Hepatocyte (in vitro differentiated cells): ENCODE measurements at regions not wholly inside any gene's neighbourhood (a gene's known extent, or its start where the extent isn't known, plus 50 kb on each side); places are given as distances from the start of the nearest gene placed in this dataset.

Source experiments
- EZH2 ChIP-seq: fragments of 200-600 bp; sonication (generic); IDR thresholded peaks from 2 replicates; pipeline ENCODE4 v1.6.1; 2016; ENCODE audit warnings: antibody characterized with exemption, mild to moderate bottlenecking, borderline replicate concordance
- TF ChIP-seq, protein P1 (sequence below): fragments of 200-600 bp; sonication (generic); IDR thresholded peaks from 2 replicates; pipeline ENCODE4 v1.5.1; 2016; ENCODE audit warnings: antibody characterized with exemption, mild to moderate bottlenecking; ENCODE audit not compliant: poor library complexity

DNA sequence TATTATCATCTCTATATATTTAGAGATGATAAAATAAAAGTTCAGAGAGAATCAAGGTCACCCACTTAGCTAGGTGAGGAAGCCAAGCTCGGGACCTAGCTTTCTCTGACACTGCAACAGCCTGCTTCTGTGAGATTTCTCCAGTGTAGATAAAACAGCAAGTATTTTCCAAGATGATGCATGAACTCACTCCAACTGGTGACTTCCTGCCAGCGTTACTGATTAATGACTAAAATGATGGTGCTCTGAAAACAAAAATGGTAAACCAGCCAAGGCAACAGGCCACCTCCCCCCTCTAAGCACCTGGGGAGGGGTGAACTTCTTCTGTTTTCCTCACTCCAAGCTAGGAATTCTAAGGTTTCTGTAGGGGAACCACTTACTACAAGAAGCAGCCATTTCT lies 510.2 kb upstream of the ID2 start:
- TF ChIP-seq, protein P1, sequence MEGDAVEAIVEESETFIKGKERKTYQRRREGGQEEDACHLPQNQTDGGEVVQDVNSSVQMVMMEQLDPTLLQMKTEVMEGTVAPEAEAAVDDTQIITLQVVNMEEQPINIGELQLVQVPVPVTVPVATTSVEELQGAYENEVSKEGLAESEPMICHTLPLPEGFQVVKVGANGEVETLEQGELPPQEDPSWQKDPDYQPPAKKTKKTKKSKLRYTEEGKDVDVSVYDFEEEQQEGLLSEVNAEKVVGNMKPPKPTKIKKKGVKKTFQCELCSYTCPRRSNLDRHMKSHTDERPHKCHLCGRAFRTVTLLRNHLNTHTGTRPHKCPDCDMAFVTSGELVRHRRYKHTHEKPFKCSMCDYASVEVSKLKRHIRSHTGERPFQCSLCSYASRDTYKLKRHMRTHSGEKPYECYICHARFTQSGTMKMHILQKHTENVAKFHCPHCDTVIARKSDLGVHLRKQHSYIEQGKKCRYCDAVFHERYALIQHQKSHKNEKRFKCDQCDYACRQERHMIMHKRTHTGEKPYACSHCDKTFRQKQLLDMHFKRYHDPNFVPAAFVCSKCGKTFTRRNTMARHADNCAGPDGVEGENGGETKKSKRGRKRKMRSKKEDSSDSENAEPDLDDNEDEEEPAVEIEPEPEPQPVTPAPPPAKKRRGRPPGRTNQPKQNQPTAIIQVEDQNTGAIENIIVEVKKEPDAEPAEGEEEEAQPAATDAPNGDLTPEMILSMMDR, result no peak
- TF ChIP-seq EZH2, result no peak
